ENCODE measurements at regions not wholly inside any gene's neighbourhood (a gene's known extent, or its start where the extent isn't known, plus 50 kb on each side); places are given as distances from the start of the nearest gene placed in this dataset.

GRCh38 chr2:36277146-36277808 is 78.3 kb upstream of the CRIM1 start:
- Histone ChIP-seq H3K4me2 (no peak overlapping the region), H3K27me3 (no peaks in the 10 kb centered on the region), H3K9me3 (peaks cover 13% of the 10 kb centered on the region), H3K9ac (no peak overlapping the region), H4K20me1 (no peaks in the 10 kb centered on the region), H3K4me3 (no peak overlapping the region), H3K4me1 (no peaks in the 10 kb centered on the region), H3K36me3 (no peaks in the 10 kb centered on the region), H3K27ac (no peak overlapping the region)
- no peak for TF ChIP-seq Cebpa-rat (IDR thresholded peaks at IDR 0.05)

GRCh38 chr2:36271266-36271665 is 84.3 kb upstream of the CRIM1 start:
- no peak overlapping the region for H3K4me2 ChIP-seq
- no peak overlapping the region for H3K4me3 ChIP-seq
- H3K9ac ChIP-seq: no peak overlapping the region
- H3K9me3 ChIP-seq: peaks cover 11% of the 10 kb centered on the region; the same call in 1 of the 2 replicates
- no peaks in the 10 kb centered on the region for H4K20me1 ChIP-seq
- H3K36me3 ChIP-seq: no peaks in the 10 kb centered on the region
- TF ChIP-seq Cebpa-rat (IDR thresholded peaks at IDR 0.05): no peak
- H3K27me3 ChIP-seq: no peaks in the 10 kb centered on the region
- H3K4me1 ChIP-seq: no peaks in the 10 kb centered on the region
- no peak overlapping the region for H3K27ac ChIP-seq

- Histone ChIP-seq H3K4me3 (no peak overlapping the region), H3K4me1 (no peaks in the 10 kb centered on the region), H3K27me3 (no peaks in the 10 kb centered on the region), H4K20me1 (no peaks in the 10 kb centered on the region), H3K36me3 (no peaks in the 10 kb centered on the region), H3K4me2 (no peak overlapping the region), H3K27ac (no peak overlapping the region), H3K9ac (no peak overlapping the region), H3K9me3 (peaks cover 15% of the 10 kb centered on the region; the same call in 1 of the 2 replicates)
- no peak for TF ChIP-seq Cebpa-rat (IDR thresholded peaks at IDR 0.05)
Observed at GRCh38 chr2:36270758-36271157, 84.8 kb upstream of the CRIM1 start.

- no peak for TF ChIP-seq Cebpa-rat (IDR thresholded peaks at IDR 0.05)
- Histone ChIP-seq H3K4me1 (peaks cover 6% of the 10 kb centered on the region), H3K36me3 (no peaks in the 10 kb centered on the region), H4K20me1 (no peaks in the 10 kb centered on the region), H3K4me3 (no peak overlapping the region), H3K9me3 (peaks cover 15% of the 10 kb centered on the region; the same call in 1 of the 2 replicates), H3K27ac (no peak overlapping the region), H3K27me3 (no peaks in the 10 kb centered on the region), H3K4me2 (no peak overlapping the region), H3K9ac (no peak overlapping the region)
Observed at GRCh38 chr2:36267194-36267593, 88.4 kb upstream of the CRIM1 start.

- no peaks in the 10 kb centered on the region for H3K27me3 ChIP-seq
- H3K9ac ChIP-seq: no peak overlapping the region
- H4K20me1 ChIP-seq: no peaks in the 10 kb centered on the region
- peaks cover 15% of the 10 kb centered on the region; the same call in 1 of the 2 replicates for H3K9me3 ChIP-seq
- no peaks in the 10 kb centered on the region for H3K36me3 ChIP-seq
- no peak overlapping the region for H3K4me2 ChIP-seq
- H3K4me3 ChIP-seq: no peak overlapping the region
- H3K27ac ChIP-seq: no peak overlapping the region
- H3K4me1 ChIP-seq: peaks cover 9% of the 10 kb centered on the region
- TF ChIP-seq Cebpa-rat (IDR thresholded peaks at IDR 0.05): no peak
Observed at GRCh38 chr2:36266536-36267121, 88.9 kb upstream of the CRIM1 start.

- H3K27ac ChIP-seq: no peak overlapping the region
- H3K36me3 ChIP-seq: no peaks in the 10 kb centered on the region
- no peaks in the 10 kb centered on the region for H3K27me3 ChIP-seq
- H3K4me1 ChIP-seq: peaks cover 9% of the 10 kb centered on the region
- H3K9me3 ChIP-seq: peaks cover 14% of the 10 kb centered on the region; the same call in 1 of the 2 replicates
- H4K20me1 ChIP-seq: no peaks in the 10 kb centered on the region
- no peak overlapping the region for H3K9ac ChIP-seq
- no peak overlapping the region for H3K4me3 ChIP-seq
- no peak for TF ChIP-seq Cebpa-rat (IDR thresholded peaks at IDR 0.05)
- no peak overlapping the region for H3K4me2 ChIP-seq
Observed at GRCh38 chr2:36262581-36262980, 93.0 kb upstream of the CRIM1 start.

- Histone ChIP-seq H3K27me3 (no peaks in the 10 kb centered on the region), H3K27ac (no peak overlapping the region), H3K9me3 (no peaks in the 10 kb centered on the region), H3K9ac (no peak overlapping the region), H4K20me1 (no peaks in the 10 kb centered on the region), H3K4me1 (no peaks in the 10 kb centered on the region), H3K4me3 (no peak overlapping the region), H3K36me3 (no peaks in the 10 kb centered on the region), H3K4me2 (no peak overlapping the region)
- no peak for TF ChIP-seq Cebpa-rat (IDR thresholded peaks at IDR 0.05)
Observed at GRCh38 chr2:36255863-36256262, 99.7 kb upstream of the CRIM1 start.

GRCh38 chr2:36253086-36253485 is 102.5 kb upstream of the CRIM1 start:
- Histone ChIP-seq H3K9me3 (no peaks in the 10 kb centered on the region), H3K36me3 (no peaks in the 10 kb centered on the region), H3K27me3 (no peaks in the 10 kb centered on the region), H3K9ac (no peak overlapping the region), H3K4me1 (no peaks in the 10 kb centered on the region), H3K4me3 (no peak overlapping the region), H3K27ac (no peak overlapping the region), H3K4me2 (no peak overlapping the region), H4K20me1 (no peaks in the 10 kb centered on the region)
- TF ChIP-seq Cebpa-rat (IDR thresholded peaks at IDR 0.05): no peak

GRCh38 chr2:36246320-36246990 is 109.1 kb upstream of the CRIM1 start:
- H3K27ac ChIP-seq: peak overlapping the region; percentile 36; the same call in 1 of the 2 replicates
- no peaks in the 10 kb centered on the region for H4K20me1 ChIP-seq
- H3K4me2 ChIP-seq: peak overlapping the region; percentile 83
- H3K9ac ChIP-seq: no peak overlapping the region
- peak overlapping the region; percentile 35; the same call in 1 of the 2 replicates for H3K4me3 ChIP-seq
- no peaks in the 10 kb centered on the region for H3K9me3 ChIP-seq
- peaks cover 53% of the 10 kb centered on the region for H3K4me1 ChIP-seq
- TF ChIP-seq Cebpa-rat (IDR thresholded peaks at IDR 0.05): no peak
- no peaks in the 10 kb centered on the region for H3K27me3 ChIP-seq
- no peaks in the 10 kb centered on the region for H3K36me3 ChIP-seq

GRCh38 chr2:36245651-36246050 is 109.9 kb upstream of the CRIM1 start:
- Histone ChIP-seq H3K4me3 (no peak overlapping the region), H3K9me3 (no peaks in the 10 kb centered on the region), H4K20me1 (no peaks in the 10 kb centered on the region), H3K36me3 (no peaks in the 10 kb centered on the region), H3K4me2 (peak overlapping the region; percentile 83), H3K27ac (no peak overlapping the region), H3K27me3 (no peaks in the 10 kb centered on the region), H3K4me1 (peaks cover 60% of the 10 kb centered on the region), H3K9ac (no peak overlapping the region)
- no peak for TF ChIP-seq Cebpa-rat (IDR thresholded peaks at IDR 0.05)

Data from BLaER1 (cell line).